ENCODE measurements at regions not wholly inside any gene's neighbourhood (a gene's known extent, or its start where the extent isn't known, plus 50 kb on each side); places are given as distances from the start of the nearest gene placed in this dataset.

DNA sequence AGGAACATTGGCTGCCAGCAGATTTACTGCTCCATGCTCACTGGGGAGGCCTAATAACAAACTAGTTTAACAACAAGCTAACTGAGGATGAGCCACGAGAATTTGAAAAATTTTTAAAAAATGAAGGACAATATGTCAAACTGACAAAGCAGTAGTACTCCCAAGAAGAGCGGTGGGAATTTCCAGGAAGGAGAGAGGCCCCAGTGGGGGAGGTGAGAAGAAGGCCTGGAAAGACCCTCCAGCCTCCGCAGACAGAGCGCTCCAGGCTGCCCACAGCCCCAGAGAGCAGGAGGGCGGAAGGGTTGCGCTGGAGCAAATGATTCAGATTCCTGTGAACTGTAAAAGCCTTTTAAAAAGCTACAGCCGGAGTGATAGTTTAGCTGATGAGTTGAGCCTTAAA is 78.5 kb downstream of the SIPA1L2 start:
- H3K27me3 Mint-ChIP-seq (ENCODE audit: low read depth) = no peaks in the 10 kb centered on the region; the same call in none of the 2 replicates
- Histone ChIP-seq H2BK5ac (ENCODE audit: insufficient read length, low read length) (no peak overlapping the region), H4K5ac (ENCODE audit: insufficient read length, low read depth, low read length) (no peak overlapping the region), H3K4me2 (ENCODE audit: insufficient read depth, insufficient read length, low read length) (no peak overlapping the region), H4K8ac (replicated peaks; ENCODE audit: insufficient read length, low read depth, low read length) (no peak overlapping the region), H3K14ac (ENCODE audit: insufficient read depth, low read length) (no peak overlapping the region), H3K79me1 (ENCODE audit: insufficient read depth, low read depth, low read length, poor library complexity, severe bottlenecking) (no peaks in the 10 kb centered on the region), H3K4ac (ENCODE audit: low read depth, low read length) (no peak overlapping the region), H3K23ac (ENCODE audit: insufficient read length, low read depth, low read length) (no peak overlapping the region), H2AK5ac (ENCODE audit: insufficient read length, low read length) (no peak overlapping the region), H3K79me2 (ENCODE audit: insufficient read depth, low read length) (no peaks in the 10 kb centered on the region), H3K27me3 (ENCODE audit: insufficient read depth, low read length) (no peaks in the 10 kb centered on the region), H3K4me1 (ENCODE audit: insufficient read depth, low read length) (peaks cover 23% of the 10 kb centered on the region), H2AFZ (ENCODE audit: low read length) (no peak overlapping the region), H2BK12ac (ENCODE audit: insufficient read length, low read depth, low read length) (no peak overlapping the region), H3K18ac (ENCODE audit: insufficient read length, low read depth, low read length) (no peak overlapping the region), H3K23me2 (ENCODE audit: insufficient read length, low read depth, low read length, poor library complexity, severe bottlenecking) (no peaks in the 10 kb centered on the region), H4K91ac (ENCODE audit: insufficient read length, low read depth, low read length) (no peak overlapping the region), H3K56ac (ENCODE audit: insufficient read length, low read depth, low read length) (no peak overlapping the region), H3T11ph (ENCODE audit: low read length) (no peak overlapping the region), H2BK15ac (ENCODE audit: low read depth, low read length) (no peak overlapping the region), H3K9ac (ENCODE audit: extremely low read depth, insufficient read length, low read length) (no peak overlapping the region), H4K20me1 (ENCODE audit: control insufficient read depth, insufficient read depth, insufficient read length) (no peaks in the 10 kb centered on the region), H3K9me3 (ENCODE audit: control insufficient read depth, low read depth, low read length) (no peaks in the 10 kb centered on the region), H2BK120ac (ENCODE audit: low read depth, low read length, poor library complexity, severe bottlenecking) (no peak overlapping the region), H3K27ac (ENCODE audit: insufficient read length, low read depth, low read length) (no peak overlapping the region), H2BK20ac (ENCODE audit: low read depth, low read length, poor library complexity, severe bottlenecking) (no peak overlapping the region)
- H3K27ac Mint-ChIP-seq = no peak overlapping the region
- TF ChIP-seq, protein P1, sequence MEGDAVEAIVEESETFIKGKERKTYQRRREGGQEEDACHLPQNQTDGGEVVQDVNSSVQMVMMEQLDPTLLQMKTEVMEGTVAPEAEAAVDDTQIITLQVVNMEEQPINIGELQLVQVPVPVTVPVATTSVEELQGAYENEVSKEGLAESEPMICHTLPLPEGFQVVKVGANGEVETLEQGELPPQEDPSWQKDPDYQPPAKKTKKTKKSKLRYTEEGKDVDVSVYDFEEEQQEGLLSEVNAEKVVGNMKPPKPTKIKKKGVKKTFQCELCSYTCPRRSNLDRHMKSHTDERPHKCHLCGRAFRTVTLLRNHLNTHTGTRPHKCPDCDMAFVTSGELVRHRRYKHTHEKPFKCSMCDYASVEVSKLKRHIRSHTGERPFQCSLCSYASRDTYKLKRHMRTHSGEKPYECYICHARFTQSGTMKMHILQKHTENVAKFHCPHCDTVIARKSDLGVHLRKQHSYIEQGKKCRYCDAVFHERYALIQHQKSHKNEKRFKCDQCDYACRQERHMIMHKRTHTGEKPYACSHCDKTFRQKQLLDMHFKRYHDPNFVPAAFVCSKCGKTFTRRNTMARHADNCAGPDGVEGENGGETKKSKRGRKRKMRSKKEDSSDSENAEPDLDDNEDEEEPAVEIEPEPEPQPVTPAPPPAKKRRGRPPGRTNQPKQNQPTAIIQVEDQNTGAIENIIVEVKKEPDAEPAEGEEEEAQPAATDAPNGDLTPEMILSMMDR (conservative IDR thresholded peaks at IDR 0.05) = no peak
- no CpG with 5 or more reads among the region's 7 CpGs for WGBS (ENCODE audit: extremely low coverage, insufficient read length, low lambda C conversion rate)
- DNase-seq = no peak
- H3K36me3 Mint-ChIP-seq (ENCODE audit: insufficient read depth in 1 of 3, low read depth in 3 of 3) = no peaks in the 10 kb centered on the region; a peak in 1 of 7 replicates
- no peaks in the 10 kb centered on the region for H3K9me3 Mint-ChIP-seq
- no peak overlapping the region for H3K4me3 Mint-ChIP-seq
- peaks cover 78 to 80% of the 10 kb centered on the region in 2 experiments for H3K4me1 Mint-ChIP-seq
